Trophoblast cell (in vitro differentiated cells and primary cell): ENCODE measurements at regions not wholly inside any gene's neighbourhood (a gene's known extent, or its start where the extent isn't known, plus 50 kb on each side); places are given as distances from the start of the nearest gene placed in this dataset.

Experiments
- DNase-seq, 2 donors: peaks; one replicate each; pipeline ENCODE4 v3.0.0-alpha.2; 2016
- H2AFZ ChIP-seq: 2 replicates; pipeline ENCODE4 v1.6.1; 2013; ENCODE audit warnings: low read length, moderate library complexity, mild to moderate bottlenecking; ENCODE audit not compliant: insufficient read depth, poor library complexity
- H2AK5ac ChIP-seq: 2 replicates; pipeline ENCODE4 v1.6.1; 2013; ENCODE audit warnings: mild to moderate bottlenecking, low read length
- H2BK120ac ChIP-seq: 2 replicates; pipeline ENCODE4 v1.6.1; 2013; ENCODE audit warnings: low read length, mild to moderate bottlenecking, moderate library complexity; ENCODE audit not compliant: insufficient read depth, poor library complexity
- H2BK12ac ChIP-seq: 2 replicates; pipeline ENCODE4 v1.6.1; 2013; ENCODE audit warnings: mild to moderate bottlenecking, low read length, moderate library complexity
- H2BK5ac ChIP-seq: 2 replicates; pipeline ENCODE4 v1.6.1; 2013; ENCODE audit warnings: low read length, low read depth, moderate library complexity, mild to moderate bottlenecking; ENCODE audit not compliant: poor library complexity
- H3K14ac ChIP-seq: 2 replicates; pipeline ENCODE4 v1.6.1; 2013; ENCODE audit warnings: mild to moderate bottlenecking, low read length
- H3K18ac ChIP-seq: 2 replicates; pipeline ENCODE4 v1.6.1; 2013; ENCODE audit warnings: mild to moderate bottlenecking, low read length
- H3K23ac ChIP-seq: 2 replicates; pipeline ENCODE4 v1.6.1; 2013; ENCODE audit warnings: low read length
- H3K27ac ChIP-seq: 2 replicates; pipeline ENCODE4 v1.5.1; 2013; ENCODE audit warnings: low read depth, mild to moderate bottlenecking, inconsistent platforms, low read length, moderate library complexity
- H3K27me3 ChIP-seq: 2 replicates; pipeline ENCODE4 v1.6.1; 2013; ENCODE audit warnings: inconsistent platforms, mild to moderate bottlenecking, low read length, moderate library complexity; ENCODE audit not compliant: insufficient read depth
- H3K36me3 ChIP-seq, 2 experiments: 1 replicate in 1 of 2; 2 replicates in 1 of 2; pipeline ENCODE4 v1.6.1; 2013; ENCODE audit warnings: low read length in 2 of 2, mild to moderate bottlenecking in 2 of 2, moderate library complexity in 1 of 2; ENCODE audit not compliant: insufficient read depth in 2 of 2, control insufficient read depth in 1 of 2
- H3K4ac ChIP-seq: 2 replicates; pipeline ENCODE4 v1.6.1; 2013; ENCODE audit warnings: low read depth, mild to moderate bottlenecking, low read length, moderate library complexity
- H3K4me1 ChIP-seq, 2 experiments: 1 replicate in 1 of 2; 2 replicates in 1 of 2; pipeline ENCODE4 v1.6.1; 2013; ENCODE audit warnings: low read length in 2 of 2, mild to moderate bottlenecking in 2 of 2, moderate library complexity in 1 of 2; ENCODE audit not compliant: insufficient read depth in 2 of 2, control insufficient read depth in 1 of 2
- H3K4me2 ChIP-seq: 2 replicates; pipeline ENCODE4 v1.6.1; 2013; ENCODE audit warnings: inconsistent platforms, mild to moderate bottlenecking, low read length, moderate library complexity
- H3K4me3 ChIP-seq: 2 replicates; pipeline ENCODE4 v1.5.1; 2013; ENCODE audit warnings: mild to moderate bottlenecking, low read depth, low read length, inconsistent platforms
- H3K79me1 ChIP-seq: one replicate; pipeline ENCODE4 v1.6.1; 2013; ENCODE audit warnings: low read length
- H3K79me2 ChIP-seq: 2 replicates; pipeline ENCODE4 v1.6.1; 2013; ENCODE audit warnings: low read length, mild to moderate bottlenecking; ENCODE audit not compliant: control insufficient read depth, insufficient read depth, poor library complexity
- H3K9ac ChIP-seq: 2 replicates; pipeline ENCODE4 v1.6.1; 2013; ENCODE audit warnings: mild to moderate bottlenecking, low read length
- H3K9me3 ChIP-seq: 2 replicates; pipeline ENCODE4 v1.6.1; 2013; ENCODE audit warnings: low read depth, mild to moderate bottlenecking, control low read depth, inconsistent platforms, low read length; ENCODE audit not compliant: insufficient read depth
- H4K12ac ChIP-seq: 2 replicates; pipeline ENCODE4 v1.6.1; 2013; ENCODE audit warnings: low read depth, mild to moderate bottlenecking, low read length, moderate library complexity
- H4K8ac ChIP-seq: 2 replicates; pipeline ENCODE4 v1.6.1; 2013; ENCODE audit warnings: low read depth, mild to moderate bottlenecking, low read length, moderate library complexity
- H4K91ac ChIP-seq: one replicate; pipeline ENCODE4 v1.6.1; 2013; ENCODE audit warnings: low read depth, mild to moderate bottlenecking, low read length, moderate library complexity
- WGBS: extraction: QIAGEN DNeasy Blood & Tissue Kit; methylation state at CpG from one replicate; pipeline ENCODE4 v1.1.7; 2013; ENCODE audit warnings: missing lambda C conversion rate; ENCODE audit not compliant: insufficient read length, insufficient coverage; ENCODE audit errors: extremely low coverage; 5-methylcytosine and 5-hydroxymethylcytosine counted together

- H2AK5ac ChIP-seq = no peak overlapping the region
- no peak overlapping the region for H3K18ac ChIP-seq
- H4K8ac ChIP-seq = no peak overlapping the region
- H3K9ac ChIP-seq = no peak overlapping the region
- H3K4me1 ChIP-seq = peaks cover 0 to under 1% of the 10 kb centered on the region in 2 experiments
- H3K36me3 ChIP-seq = no peaks in the 10 kb centered on the region
- H3K9me3 ChIP-seq = peaks cover 2% of the 10 kb centered on the region
- DNase-seq = peak; percentile 31 to 76
- H3K79me1 ChIP-seq = no peaks in the 10 kb centered on the region
- no peak overlapping the region for H4K12ac ChIP-seq
- H3K23ac ChIP-seq = no peak overlapping the region
- no peak overlapping the region for H2BK120ac ChIP-seq
- no peak overlapping the region for H3K14ac ChIP-seq
- H3K27ac ChIP-seq = no peak overlapping the region
- H3K4me3 ChIP-seq = no peak overlapping the region
- no peak overlapping the region for H3K4me2 ChIP-seq
- H3K27me3 ChIP-seq = no peaks in the 10 kb centered on the region
- H4K91ac ChIP-seq = no peak overlapping the region
- no peak overlapping the region for H2AFZ ChIP-seq
- no peak overlapping the region for H3K4ac ChIP-seq
- H3K79me2 ChIP-seq = no peaks in the 10 kb centered on the region
- no peak overlapping the region for H2BK5ac ChIP-seq
- H2BK12ac ChIP-seq = no peak overlapping the region
- no CpG with 5 or more reads among the region's 6 CpGs for WGBS
Observed at GRCh38 chr13:109874484-109875454, 88.4 kb upstream of the IRS2 start.

GRCh38 chr13:109873351-109874123, 87.2 kb upstream of the IRS2 start:
- Histone ChIP-seq H2AK5ac (no peak overlapping the region), H2BK5ac (no peak overlapping the region), H4K91ac (no peak overlapping the region), H3K4ac (no peak overlapping the region), H4K8ac (no peak overlapping the region), H3K18ac (no peak overlapping the region), H2AFZ (no peak overlapping the region), H4K12ac (no peak overlapping the region), H3K4me1 (peaks cover 3 to 5% of the 10 kb centered on the region in 2 experiments), H3K9ac (no peak overlapping the region), H3K4me3 (no peak overlapping the region), H3K23ac (no peak overlapping the region), H3K4me2 (no peak overlapping the region), H3K27ac (no peak overlapping the region), H3K36me3 (no peaks in the 10 kb centered on the region), H2BK120ac (no peak overlapping the region), H3K79me2 (no peaks in the 10 kb centered on the region), H3K14ac (no peak overlapping the region), H3K27me3 (no peaks in the 10 kb centered on the region), H3K79me1 (peaks cover 3% of the 10 kb centered on the region), H2BK12ac (no peak overlapping the region), H3K9me3 (peaks cover 2% of the 10 kb centered on the region)
- DNase-seq = no peak
- WGBS = no CpG with 5 or more reads among the region's 17 CpGs

- no peak overlapping the region for H3K23ac ChIP-seq
- H3K79me1 ChIP-seq = peaks cover 3% of the 10 kb centered on the region
- no peak overlapping the region for H2BK120ac ChIP-seq
- H3K9ac ChIP-seq = no peak overlapping the region
- H3K4me2 ChIP-seq = no peak overlapping the region
- no peak overlapping the region for H3K4ac ChIP-seq
- H3K4me1 ChIP-seq = peaks cover 3 to 5% of the 10 kb centered on the region in 2 experiments
- H2BK5ac ChIP-seq = no peak overlapping the region
- H3K9me3 ChIP-seq = peaks cover 2% of the 10 kb centered on the region
- no peak for DNase-seq
- no peak overlapping the region for H4K91ac ChIP-seq
- no peak overlapping the region for H3K18ac ChIP-seq
- H2BK12ac ChIP-seq = no peak overlapping the region
- H3K14ac ChIP-seq = no peak overlapping the region
- H4K12ac ChIP-seq = no peak overlapping the region
- no peak overlapping the region for H3K4me3 ChIP-seq
- no peak overlapping the region for H3K27ac ChIP-seq
- H3K79me2 ChIP-seq = no peaks in the 10 kb centered on the region
- no peak overlapping the region for H2AFZ ChIP-seq
- no CpG with 5 or more reads among the region's 1 CpG for WGBS
- H2AK5ac ChIP-seq = no peak overlapping the region
- H3K27me3 ChIP-seq = no peaks in the 10 kb centered on the region
- H3K36me3 ChIP-seq = no peaks in the 10 kb centered on the region
- no peak overlapping the region for H4K8ac ChIP-seq
Observed at GRCh38 chr13:109872864-109873263, 86.5 kb upstream of the IRS2 start.

- H3K36me3 ChIP-seq = no peaks in the 10 kb centered on the region
- no peak overlapping the region for H2AFZ ChIP-seq
- H3K14ac ChIP-seq = no peak overlapping the region
- no peaks in the 10 kb centered on the region for H3K27me3 ChIP-seq
- no peak overlapping the region for H3K4me2 ChIP-seq
- H3K79me2 ChIP-seq = no peaks in the 10 kb centered on the region
- no peak overlapping the region for H3K4me3 ChIP-seq
- H3K23ac ChIP-seq = no peak overlapping the region
- H3K18ac ChIP-seq = no peak overlapping the region
- H4K8ac ChIP-seq = no peak overlapping the region
- peaks cover 2% of the 10 kb centered on the region for H3K9me3 ChIP-seq
- no peak overlapping the region for H4K91ac ChIP-seq
- H3K27ac ChIP-seq = no peak overlapping the region
- DNase-seq = peak in 1 of 2 donors; percentile 44
- H4K12ac ChIP-seq = no peak overlapping the region
- H3K79me1 ChIP-seq = peaks cover 3% of the 10 kb centered on the region
- peaks cover 3 to 5% of the 10 kb centered on the region in 2 experiments for H3K4me1 ChIP-seq
- no peak overlapping the region for H2BK120ac ChIP-seq
- no peak overlapping the region for H3K9ac ChIP-seq
- no peak overlapping the region for H2BK12ac ChIP-seq
- no peak overlapping the region for H2BK5ac ChIP-seq
- WGBS = no CpG with 5 or more reads among the region's 9 CpGs
- no peak overlapping the region for H3K4ac ChIP-seq
- no peak overlapping the region for H2AK5ac ChIP-seq
Observed at GRCh38 chr13:109870696-109871370, 84.5 kb upstream of the IRS2 start.
